Midbrain (tissue), 1 donor: ENCODE measurements at regions not wholly inside any gene's neighbourhood (a gene's known extent, or its start where the extent isn't known, plus 50 kb on each side); places are given as distances from the start of the nearest gene placed in this dataset.
"Not testable (repeated sequence)": the region's sequence is repeated elsewhere in the genome, so short reads cannot be mapped to it uniquely, and the experiment has no call there.

Source experiments
- DNase-seq: peaks from one replicate; lab custom pipeline; 2025; lab: John Stamatoyannopoulos, UW

- no peak for DNase-seq
These were observed 154.5 kb downstream of the ZFP36L2 start for GRCh38 chr2:43071599-43072550.

GRCh38 chr2:43070676-43071502 lies 155.5 kb downstream of the ZFP36L2 start:
- no peak for DNase-seq

DNA sequence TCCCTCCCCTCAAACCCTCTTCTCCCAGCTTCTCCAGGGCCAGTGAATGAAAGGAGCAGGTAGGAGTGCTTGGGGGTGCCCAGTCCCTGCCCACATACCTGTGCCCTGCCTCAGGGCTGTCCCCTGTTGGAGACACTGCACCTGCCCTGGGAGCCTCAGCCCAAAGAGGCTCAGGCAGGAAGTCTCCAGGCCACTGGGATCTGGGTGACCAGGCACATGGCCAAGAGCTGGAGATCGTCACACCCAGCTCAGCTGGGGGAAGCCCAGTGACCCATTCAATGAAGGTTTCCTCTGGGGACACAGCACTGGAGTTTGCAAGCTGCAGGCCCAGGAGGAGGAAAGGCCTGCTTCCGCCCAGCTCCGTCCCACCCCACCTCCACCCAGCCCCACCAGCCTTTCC lies 156.4 kb downstream of the ZFP36L2 start:
- DNase-seq, result no peak

DNA sequence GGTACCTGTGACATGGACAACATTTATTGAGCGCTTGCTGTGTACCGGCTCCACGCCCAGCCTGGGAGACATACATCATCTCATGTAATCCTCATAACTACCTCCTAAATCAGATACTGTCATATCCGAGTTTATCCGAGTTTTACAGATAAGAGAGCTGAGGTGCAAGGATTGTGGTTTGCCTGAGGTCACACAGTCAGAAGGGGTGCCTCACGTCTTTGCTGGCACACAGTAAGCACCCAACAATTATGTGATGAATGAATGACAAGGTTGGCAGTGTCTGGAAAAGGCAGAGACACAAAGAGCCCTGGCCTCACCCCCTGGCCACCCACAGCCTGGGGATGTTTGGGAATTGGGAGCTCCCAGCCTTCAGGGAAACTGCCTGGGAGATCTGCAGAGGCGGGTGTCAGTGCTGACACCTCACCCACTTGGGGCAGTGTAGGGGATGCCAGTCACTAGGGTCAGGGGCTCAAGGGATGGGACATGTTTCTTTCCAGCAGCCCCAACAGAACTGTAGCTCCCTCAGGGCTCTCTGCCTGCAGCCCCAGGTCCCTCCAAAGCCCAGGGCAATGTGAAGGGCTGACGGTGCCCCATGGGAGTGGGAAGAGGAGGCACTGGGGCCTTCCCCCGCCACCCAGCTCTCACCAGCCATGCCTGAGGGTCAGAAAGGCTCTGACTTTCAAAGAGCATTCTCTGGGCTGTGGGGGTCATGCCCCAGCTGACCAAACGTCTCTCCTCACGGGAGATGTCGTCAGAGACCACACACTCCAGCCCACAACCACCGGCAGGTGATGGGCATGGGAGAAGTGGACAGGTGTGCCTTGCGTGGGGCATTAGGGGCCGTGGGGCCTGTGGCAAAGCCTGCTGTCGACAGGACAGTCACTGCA lies 157.5 kb downstream of the ZFP36L2 start:
- no peak for DNase-seq

- DNase-seq, result no peak
These were observed 158.3 kb downstream of the ZFP36L2 start for GRCh38 chr2:43068041-43068533.

DNA sequence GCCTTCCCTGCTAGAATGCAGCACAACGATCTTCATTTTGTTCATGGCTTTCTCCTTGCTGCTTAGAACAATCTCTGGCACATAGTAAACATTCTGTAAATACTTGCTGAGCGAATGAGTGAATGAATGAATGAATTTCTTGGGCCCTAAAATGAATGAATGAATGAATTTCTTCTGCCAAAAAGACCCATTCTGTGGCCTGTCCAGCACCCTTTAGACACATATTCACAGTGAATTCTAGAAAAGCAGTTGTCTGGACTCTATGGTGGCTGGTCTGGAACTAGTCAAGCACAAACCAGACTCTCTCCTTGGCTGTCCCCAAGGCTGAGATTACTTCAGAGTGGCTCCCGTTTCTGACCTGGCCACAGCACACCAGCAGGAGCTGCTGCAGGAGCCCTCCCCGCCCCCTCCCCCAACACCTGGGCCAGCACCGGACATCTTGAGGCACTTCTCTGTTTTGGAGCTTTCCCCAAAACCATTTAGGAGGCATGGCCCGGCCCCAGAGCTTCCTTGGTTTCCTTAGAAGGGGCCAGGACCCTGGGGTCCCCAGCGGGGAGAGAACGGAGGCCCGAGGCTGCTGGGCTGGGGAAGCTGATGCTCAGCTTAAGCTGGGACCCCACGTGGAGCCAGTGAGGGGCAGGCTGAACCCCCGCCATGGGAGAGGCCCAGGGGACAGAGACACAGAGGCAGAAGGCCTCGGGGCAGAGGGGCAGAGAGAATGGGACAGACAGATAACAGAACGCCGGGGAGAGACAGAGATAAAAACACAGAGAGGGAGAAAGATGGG lies 159.0 kb downstream of the ZFP36L2 start:
- no peak for DNase-seq

DNA sequence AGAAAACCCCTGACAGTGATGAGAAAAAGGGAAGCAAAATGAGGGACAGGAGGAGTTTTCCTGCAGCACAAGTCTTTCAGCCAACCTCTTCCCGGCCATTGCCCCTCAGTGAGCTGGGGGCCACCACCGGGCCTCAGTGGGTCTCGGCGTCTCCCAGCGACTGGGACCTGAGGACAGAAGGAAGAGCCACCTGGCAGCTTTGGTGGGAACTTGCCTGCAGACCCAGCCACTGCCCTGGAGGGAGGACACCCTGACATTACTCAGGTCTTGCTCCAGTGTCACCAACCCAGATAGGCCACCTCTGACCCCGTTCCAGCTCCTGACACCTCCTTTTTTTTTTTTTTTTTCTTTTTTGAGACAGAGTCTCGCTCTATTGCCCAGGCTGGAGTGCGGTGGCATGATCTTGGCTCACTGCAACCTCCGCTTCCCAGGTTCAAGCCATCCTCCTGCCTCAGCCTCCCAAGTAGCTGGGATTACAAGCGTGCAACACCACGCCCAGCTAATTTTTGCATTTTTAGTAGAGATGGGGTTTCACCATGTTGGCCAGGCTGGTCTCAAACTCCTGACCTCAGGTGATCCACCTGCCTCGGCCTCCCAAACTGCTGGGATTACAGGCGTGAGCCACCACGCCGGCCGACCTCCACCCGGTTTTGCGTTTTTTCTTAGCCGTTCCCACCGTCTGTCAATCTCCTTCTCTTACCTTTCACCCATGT lies 159.7 kb downstream of the ZFP36L2 start:
- DNase-seq, result not testable (repeated sequence)

DNA sequence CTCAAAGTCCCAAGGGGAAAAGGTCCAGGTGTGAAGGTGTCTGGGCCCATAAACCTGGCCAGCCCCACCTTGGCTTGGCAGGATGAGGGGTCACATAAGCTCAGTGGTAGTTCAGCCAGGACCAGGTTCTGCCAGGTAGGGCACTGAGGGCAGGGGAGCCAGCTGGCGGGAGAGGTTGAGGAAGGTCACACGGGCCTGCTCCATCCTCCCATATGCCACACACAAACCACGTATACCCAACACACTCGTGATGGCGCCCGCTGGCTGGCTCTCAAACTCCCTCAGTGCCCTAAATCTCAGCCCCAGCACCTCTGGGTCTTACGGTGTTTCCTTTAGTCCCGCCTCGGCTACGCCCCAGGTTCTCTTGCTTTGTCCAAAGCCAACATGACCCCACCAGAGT lies 160.5 kb downstream of the ZFP36L2 start:
- no peak for DNase-seq

GRCh38 chr2:43065036-43065435 lies 161.4 kb downstream of the ZFP36L2 start:
- DNase-seq, result no peak

DNA sequence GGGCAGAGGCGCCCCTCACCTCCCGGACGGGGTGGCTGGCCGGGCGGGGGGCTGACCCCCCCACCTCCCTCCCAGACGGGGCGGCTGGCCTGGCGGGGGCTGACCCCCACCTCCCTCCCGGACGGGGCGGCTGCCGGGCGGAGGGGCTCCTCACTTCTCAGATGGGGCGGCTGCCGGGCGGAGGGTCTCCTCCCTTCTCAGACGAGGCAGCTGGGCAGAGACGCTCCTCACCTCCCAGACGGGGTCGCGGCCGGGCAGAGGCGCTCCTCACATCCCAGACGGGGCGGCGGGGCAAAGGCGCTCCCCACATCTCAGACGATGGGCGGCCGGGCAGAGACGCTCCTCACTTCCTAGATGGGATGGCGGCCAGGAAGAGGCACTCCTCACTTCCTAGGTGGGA lies 163.3 kb downstream of the ZFP36L2 start:
- DNase-seq, result not testable (repeated sequence)

GRCh38 chr2:43062058-43062457 lies 164.3 kb downstream of the ZFP36L2 start:
- DNase-seq, result no peak

- no peak for DNase-seq
These were observed 165.9 kb downstream of the ZFP36L2 start for GRCh38 chr2:43060390-43061016.

DNA sequence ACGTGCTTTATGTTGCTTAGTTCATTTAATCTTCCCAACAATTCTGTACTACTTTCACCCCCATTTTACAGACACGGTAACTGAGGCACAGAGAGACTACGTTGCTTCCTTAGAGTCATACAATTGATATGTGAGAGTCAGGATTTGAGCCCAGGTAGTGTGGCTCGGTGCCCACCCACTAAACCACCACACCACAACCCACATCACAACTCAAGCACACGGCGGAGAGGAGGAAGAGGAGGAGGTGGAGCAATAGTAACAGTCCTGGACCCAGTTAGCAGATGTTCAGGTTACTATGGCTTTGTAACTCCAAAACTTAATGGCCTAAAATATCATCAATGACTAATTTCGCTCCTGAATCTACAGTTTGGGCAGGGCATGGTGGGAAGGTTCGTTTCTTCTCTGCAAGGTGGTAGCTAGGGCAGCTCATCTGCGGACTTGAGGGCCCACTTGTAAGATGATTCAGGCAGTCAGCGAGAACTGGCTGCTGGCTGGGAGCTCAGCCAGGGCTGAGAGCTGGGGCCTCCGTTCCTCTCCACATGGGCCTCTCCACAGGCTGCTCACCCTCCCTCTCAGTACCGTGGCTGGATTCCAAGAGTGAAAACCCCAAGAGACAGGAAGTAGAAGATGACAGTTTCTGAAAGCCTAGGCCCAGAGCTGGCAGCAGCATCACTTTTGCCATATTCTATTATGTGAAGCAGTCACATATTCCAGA lies 167.1 kb downstream of the ZFP36L2 start:
- DNase-seq, result peak; percentile 88

DNA sequence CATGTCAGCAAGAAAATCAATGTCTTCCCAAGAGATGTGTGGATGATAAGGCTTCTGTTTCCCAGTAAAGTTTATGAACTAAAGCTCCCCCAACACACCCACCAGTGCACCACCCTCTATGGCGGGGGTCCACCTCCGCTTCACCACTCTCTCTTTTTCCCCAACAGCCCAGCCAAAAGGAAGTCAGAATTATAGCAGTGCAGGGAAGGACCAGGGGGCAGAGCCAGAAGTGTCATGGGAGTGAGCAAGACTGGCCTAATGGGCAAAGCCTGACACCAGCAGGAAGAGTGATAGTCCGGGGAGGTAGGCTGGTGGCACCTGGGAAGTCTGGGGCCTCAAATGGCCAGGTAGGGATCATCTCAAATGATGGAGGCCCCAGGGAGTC lies 167.7 kb downstream of the ZFP36L2 start:
- DNase-seq, result no peak

- no peak for DNase-seq
These were observed 168.4 kb downstream of the ZFP36L2 start for GRCh38 chr2:43057742-43058725.

- DNase-seq, result peak; percentile 92
These were observed 169.2 kb downstream of the ZFP36L2 start for GRCh38 chr2:43057026-43057741.

DNA sequence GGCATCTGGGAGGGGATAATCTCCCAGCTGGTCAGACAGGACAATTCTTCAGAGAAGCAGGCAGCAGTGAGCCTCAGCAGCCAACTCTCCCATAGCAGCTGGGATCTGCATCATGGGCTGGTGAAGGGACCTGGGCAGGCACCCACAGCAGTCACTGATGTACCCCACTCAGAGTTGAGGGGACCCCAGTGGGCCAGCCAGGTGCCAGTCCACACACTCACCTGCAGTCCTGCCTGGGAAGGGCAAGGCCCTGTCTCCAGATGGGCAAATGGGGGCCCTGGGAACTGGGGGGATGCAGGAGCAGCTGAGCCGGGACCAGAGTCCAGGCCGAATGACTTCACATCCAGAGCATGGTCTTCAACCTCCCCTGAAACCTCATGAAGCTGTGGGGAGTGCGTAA lies 170.4 kb downstream of the ZFP36L2 start:
- DNase-seq, result no peak
